ENCODE measurements at regions not wholly inside any gene's neighbourhood (a gene's known extent, or its start where the extent isn't known, plus 50 kb on each side); places are given as distances from the start of the nearest gene placed in this dataset.

GRCh38 chr5:28850320-28850921 is 1812.0 kb upstream of the CDH9 start:
- Mint-ChIP-seq H3K4me1 (no peaks in the 10 kb centered on the region), H3K27ac (no peak overlapping the region), H3K36me3 (no peaks in the 10 kb centered on the region), H3K9me3 (peaks cover 8 to 27% of the 10 kb centered on the region in 2 donors), H3K27me3 (ENCODE audit: low read depth in 2 of 2) (no peaks in the 10 kb centered on the region), H3K4me3 (no peak overlapping the region)
- TF ChIP-seq CTCF (IDR thresholded peaks at IDR 0.05): no peak
- intact Hi-C loops (cut with micrococcal nuclease): no loop called here
- ATAC-seq (no peak), DNase-seq (no peak)
- Histone ChIP-seq H3K4me1 (ENCODE audit: control insufficient read depth, insufficient read depth, low read length) (no peaks in the 10 kb centered on the region), H3K27ac (ENCODE audit: low read length) (no peak overlapping the region), H3K4me3 (ENCODE audit: low read length) (no peak overlapping the region), H3K27me3 (ENCODE audit: control insufficient read depth, insufficient read depth, low read length) (no peaks in the 10 kb centered on the region), H3K9me3 (ENCODE audit: control insufficient read depth, insufficient read depth, low read length) (peaks cover 13% of the 10 kb centered on the region), H3K36me3 (ENCODE audit: control insufficient read depth, insufficient read depth, low read length) (no peaks in the 10 kb centered on the region)
- WGBS (ENCODE audit: insufficient coverage): 92% methylated on average over 13 of the region's 13 CpGs

GRCh38 chr5:28831042-28831441 is 1792.7 kb upstream of the CDH9 start:
- ATAC-seq (no peak), DNase-seq (no peak)
- Mint-ChIP-seq H3K27me3 (ENCODE audit: low read depth in 2 of 2) (no peaks in the 10 kb centered on the region), H3K36me3 (no peaks in the 10 kb centered on the region), H3K27ac (no peak overlapping the region), H3K9me3 (peaks cover 12 to 24% of the 10 kb centered on the region in 2 donors), H3K4me3 (no peak overlapping the region), H3K4me1 (no peaks in the 10 kb centered on the region)
- no peak for TF ChIP-seq CTCF (IDR thresholded peaks at IDR 0.05)
- Histone ChIP-seq H3K27ac (ENCODE audit: low read length) (no peak overlapping the region), H3K4me3 (ENCODE audit: low read length) (no peak overlapping the region), H3K27me3 (ENCODE audit: control insufficient read depth, insufficient read depth, low read length) (no peaks in the 10 kb centered on the region), H3K36me3 (ENCODE audit: control insufficient read depth, insufficient read depth, low read length) (no peaks in the 10 kb centered on the region), H3K9me3 (ENCODE audit: control insufficient read depth, insufficient read depth, low read length) (peaks cover 8% of the 10 kb centered on the region), H3K4me1 (ENCODE audit: control insufficient read depth, insufficient read depth, low read length) (no peaks in the 10 kb centered on the region)
- intact Hi-C loops (cut with micrococcal nuclease): no loop called here
- WGBS (ENCODE audit: insufficient coverage): 90% methylated on average over 4 of the region's 4 CpGs

- no peaks in the 10 kb centered on the region for H3K36me3 ChIP-seq (ENCODE audit: control insufficient read depth, insufficient read depth, low read length)
- Mint-ChIP-seq H3K4me3 (no peak overlapping the region), H3K27ac (no peak overlapping the region), H3K36me3 (no peaks in the 10 kb centered on the region), H3K4me1 (no peaks in the 10 kb centered on the region), H3K27me3 (ENCODE audit: low read depth in 2 of 2) (no peaks in the 10 kb centered on the region), H3K9me3 (peaks cover 19 to 23% of the 10 kb centered on the region in 2 donors)
- peaks cover 14% of the 10 kb centered on the region for H3K9me3 ChIP-seq (ENCODE audit: control insufficient read depth, insufficient read depth, low read length)
- no peak overlapping the region for H3K4me3 ChIP-seq (ENCODE audit: low read length)
- H3K27me3 ChIP-seq (ENCODE audit: control insufficient read depth, insufficient read depth, low read length): no peaks in the 10 kb centered on the region
- DNase-seq (no peak), ATAC-seq (no peak)
- no peaks in the 10 kb centered on the region for H3K4me1 ChIP-seq (ENCODE audit: control insufficient read depth, insufficient read depth, low read length)
- intact Hi-C loops (cut with micrococcal nuclease): no loop called here
- H3K27ac ChIP-seq (ENCODE audit: low read length): no peak overlapping the region
- WGBS (ENCODE audit: insufficient coverage): 100% methylated on average over 1 of the region's 1 CpG
- TF ChIP-seq CTCF (IDR thresholded peaks at IDR 0.05): no peak
Observed at GRCh38 chr5:28823231-28823630, 1784.8 kb upstream of the CDH9 start.

- ATAC-seq (no peak), DNase-seq (no peak)
- Histone ChIP-seq H3K27me3 (ENCODE audit: control insufficient read depth, insufficient read depth, low read length) (no peaks in the 10 kb centered on the region), H3K27ac (ENCODE audit: low read length) (no peak overlapping the region), H3K4me3 (ENCODE audit: low read length) (no peak overlapping the region), H3K36me3 (ENCODE audit: control insufficient read depth, insufficient read depth, low read length) (no peaks in the 10 kb centered on the region), H3K9me3 (ENCODE audit: control insufficient read depth, insufficient read depth, low read length) (peaks cover 14% of the 10 kb centered on the region), H3K4me1 (ENCODE audit: control insufficient read depth, insufficient read depth, low read length) (no peaks in the 10 kb centered on the region)
- no peak for TF ChIP-seq CTCF (IDR thresholded peaks at IDR 0.05)
- Mint-ChIP-seq H3K27me3 (ENCODE audit: low read depth in 2 of 2) (no peaks in the 10 kb centered on the region), H3K4me3 (no peak overlapping the region), H3K4me1 (no peaks in the 10 kb centered on the region), H3K27ac (no peak overlapping the region), H3K36me3 (no peaks in the 10 kb centered on the region), H3K9me3 (peaks cover 18 to 24% of the 10 kb centered on the region in 2 donors)
- intact Hi-C loops (cut with micrococcal nuclease): no loop called here
- 0% methylated on average over 2 of the region's 2 CpGs for WGBS (ENCODE audit: insufficient coverage)
Observed at GRCh38 chr5:28822071-28822470, 1783.7 kb upstream of the CDH9 start.
